H1 (cell line): ENCODE measurements at regions not wholly inside any gene's neighbourhood (a gene's known extent, or its start where the extent isn't known, plus 50 kb on each side); places are given as distances from the start of the nearest gene placed in this dataset.

Experiments
- CTCF ChIA-PET: fragments of 300-600 bp; sonication (Branson Sonifier 250); formaldehyde crosslinking; loops from one replicate; lab custom pipeline; 2021; ENCODE audit not compliant: partially characterized antibody; lab: Charles Lee
- POLR2A ChIA-PET: fragments of 300-600 bp; sonication (Branson Sonifier 250); formaldehyde crosslinking; loops from one replicate; lab custom pipeline; 2021; ENCODE audit warnings: inconsistent platforms; ENCODE audit not compliant: partially characterized antibody; lab: Charles Lee
- DNase-seq, 2 experiments: peaks; one replicate each; pipeline versions ENCODE4 v3.0.0 to v3.0.0-alpha.2; 2010 to 2022; ENCODE audit warnings: low spot score in 2 of 2, low read depth in 1 of 2, mixed read lengths in 1 of 2
- FAIRE-seq: peaks from 2 replicates; lab custom pipeline; 2011; peaks lifted over from hg19 to GRCh38; lab: Jason Lieb, UNC
- H2AFZ ChIP-seq: 2 replicates; pipeline ENCODE4 v1.8.1; 2012; ENCODE audit warnings: low read length, inconsistent platforms
- H2AK5ac ChIP-seq: 2 replicates; pipeline ENCODE4 v1.6.1; 2013; ENCODE audit warnings: low read depth, low read length
- H2BK120ac ChIP-seq: replicated peaks from 2 replicates; pipeline ENCODE3; 2013; ENCODE audit warnings: low read depth, low read length, inconsistent platforms
- H2BK12ac ChIP-seq: 2 replicates; pipeline ENCODE4 v1.6.1; 2013; ENCODE audit warnings: low read depth, low read length
- H2BK15ac ChIP-seq: 2 replicates; pipeline ENCODE4 v1.6.1; 2013; ENCODE audit warnings: low read length
- H2BK20ac ChIP-seq: 2 replicates; pipeline ENCODE4 v1.6.1; 2013; ENCODE audit warnings: low read length
- H2BK5ac ChIP-seq: 2 replicates; pipeline ENCODE4 v1.6.1; 2013; ENCODE audit warnings: low read depth, low read length
- H3K14ac ChIP-seq: 2 replicates; pipeline ENCODE4 v1.6.1; 2013; ENCODE audit warnings: inconsistent platforms; ENCODE audit not compliant: insufficient read length
- H3K18ac ChIP-seq: 2 replicates; pipeline ENCODE4 v1.6.1; 2013; ENCODE audit warnings: low read length; ENCODE audit errors: extremely low read depth
- H3K23ac ChIP-seq: 2 replicates; pipeline ENCODE4 v1.6.1; 2013; ENCODE audit warnings: inconsistent platforms; ENCODE audit not compliant: insufficient read length
- H3K23me2 ChIP-seq: 2 replicates; pipeline ENCODE4 v1.6.1; 2013; ENCODE audit warnings: low read depth, low read length
- H3K27ac ChIP-seq: 2 replicates; pipeline ENCODE4 v1.6.1; 2011; ENCODE audit warnings: low read depth, low read length, inconsistent platforms
- H3K27me3 ChIP-seq, 4 experiments: replicated peaks in 1 of 4; 1 replicate in 1 of 4; 2 replicates in 3 of 4; pipeline versions ENCODE4 v1.6.1 to v1.8.1; 2011 to 2013; ENCODE audit warnings: low read length in 3 of 4, mild to moderate bottlenecking in 3 of 4, inconsistent platforms in 2 of 4, mixed read lengths in 2 of 4, moderate library complexity in 1 of 4; ENCODE audit not compliant: control insufficient read depth in 3 of 4, insufficient read depth in 3 of 4; ENCODE audit errors: extremely low read depth in 1 of 4
- H3K36me3 ChIP-seq, 4 experiments: 2 replicates each; pipeline versions ENCODE4 v1.6.1 to v1.8.1; 2011 to 2013; ENCODE audit warnings: mild to moderate bottlenecking in 4 of 4, low read length in 3 of 4, moderate library complexity in 2 of 4, control low read depth in 1 of 4, inconsistent platforms in 1 of 4; ENCODE audit not compliant: insufficient read depth in 4 of 4, control insufficient read depth in 2 of 4
- H3K4ac ChIP-seq: replicated peaks from 2 replicates; pipeline ENCODE3; 2013; ENCODE audit warnings: low read length, low read depth, mixed read lengths, inconsistent platforms; ENCODE audit not compliant: insufficient read length
- H3K4me1 ChIP-seq, 4 experiments: replicated peaks in 1 of 4; 1 replicate in 1 of 4; 2 replicates in 3 of 4; pipeline versions ENCODE4 v1.6.1 to v1.8.1; 2011 to 2013; ENCODE audit warnings: low read length in 3 of 4, inconsistent platforms in 2 of 4, mixed read lengths in 1 of 4; ENCODE audit not compliant: insufficient read depth in 4 of 4, control insufficient read depth in 3 of 4
- H3K4me2 ChIP-seq, 2 experiments: 2 replicates each; pipeline versions ENCODE4 v1.6.1 to v1.8.1; 2011 to 2013; ENCODE audit warnings: low read depth in 2 of 2, low read length in 2 of 2, control low read depth in 1 of 2, inconsistent platforms in 1 of 2, mild to moderate bottlenecking in 1 of 2; ENCODE audit not compliant: insufficient read depth in 1 of 2
- H3K4me3 ChIP-seq, 4 experiments: fragments of 200-600, 300-600 bp in 1 of 4; sonication (generic), shearing (Covaris generic), sonication (Bioruptor Twin) in 1 of 4; 2 replicates each; pipeline versions ENCODE4 v1.5.1 to v1.8.1; 2011 to 2016; ENCODE audit warnings: low read length in 4 of 4, low read depth in 3 of 4, control low read depth in 2 of 4, inconsistent platforms in 2 of 4, mild to moderate bottlenecking in 2 of 4, mixed read lengths in 1 of 4, moderate library complexity in 1 of 4; ENCODE audit not compliant: insufficient read depth in 2 of 4; ENCODE audit errors: extremely low read depth in 1 of 4
- H3K56ac ChIP-seq: replicated peaks from 2 replicates; pipeline ENCODE3; 2013; ENCODE audit warnings: low read depth, mild to moderate bottlenecking, mixed read lengths, low read length, inconsistent platforms; ENCODE audit not compliant: insufficient read length
- H3K79me1 ChIP-seq: 2 replicates; pipeline ENCODE4 v1.6.1; 2013; ENCODE audit warnings: low read depth, low read length, control low read depth
- H3K79me2 ChIP-seq, 2 experiments: 2 replicates each; pipeline versions ENCODE4 v1.6.1 to v1.8.1; 2012 to 2013; ENCODE audit warnings: low read length in 2 of 2, mild to moderate bottlenecking in 2 of 2, inconsistent platforms in 1 of 2; ENCODE audit not compliant: insufficient read depth in 2 of 2, control insufficient read depth in 1 of 2
- H3K9ac ChIP-seq, 4 experiments: replicated peaks in 1 of 4; 1 replicate in 1 of 4; 2 replicates in 3 of 4; pipeline versions ENCODE4 v1.6.1 to v1.8.1; 2011 to 2013; ENCODE audit warnings: low read depth in 3 of 4, low read length in 3 of 4, control low read depth in 2 of 4, mild to moderate bottlenecking in 2 of 4, moderate library complexity in 2 of 4, inconsistent platforms in 1 of 4; ENCODE audit errors: extremely low read depth in 1 of 4
- H3K9me3 ChIP-seq, 2 experiments: 2 replicates each; pipeline versions ENCODE4 v1.6.1 to v1.8.1; 2012 to 2013; ENCODE audit warnings: mild to moderate bottlenecking in 2 of 2, moderate library complexity in 2 of 2, control low read depth in 1 of 2, inconsistent platforms in 1 of 2, low read depth in 1 of 2, low read length in 1 of 2, mixed read lengths in 1 of 2; ENCODE audit not compliant: insufficient read depth in 2 of 2
- H4K20me1 ChIP-seq, 2 experiments: replicated peaks in 1 of 2; 2 replicates each; pipeline versions ENCODE3 to v1.8.1; 2011 to 2013; ENCODE audit warnings: inconsistent platforms in 2 of 2, low read length in 2 of 2, mild to moderate bottlenecking in 1 of 2; ENCODE audit not compliant: insufficient read depth in 2 of 2, control insufficient read depth in 1 of 2
- H4K5ac ChIP-seq: 2 replicates; pipeline ENCODE4 v1.6.1; 2013; ENCODE audit warnings: low read length, low read depth, mixed read lengths, inconsistent platforms; ENCODE audit not compliant: insufficient read length
- H4K8ac ChIP-seq: 2 replicates; pipeline ENCODE4 v1.8.0; 2013; ENCODE audit warnings: mild to moderate bottlenecking, moderate library complexity, low read length, inconsistent platforms; ENCODE audit not compliant: insufficient read depth; ENCODE audit errors: extremely low read depth
- H4K91ac ChIP-seq: replicated peaks from 2 replicates; pipeline ENCODE3; 2013; ENCODE audit warnings: low read length, mixed read lengths, inconsistent platforms; ENCODE audit not compliant: insufficient read length
- ASH2L ChIP-seq: fragments of 200-600, 300-600 bp; sonication (generic); IDR thresholded peaks from one replicate; pipeline ENCODE4 v1.7.1; 2017; ENCODE audit warnings: low read length
- BRCA1 ChIP-seq: IDR thresholded peaks from 2 replicates; pipeline ENCODE4 v1.6.1; 2012; ENCODE audit warnings: low read depth, low read length, improper control_type of control experiment
- CEBPB ChIP-seq: IDR thresholded peaks from 2 replicates; pipeline ENCODE4 v1.6.1; 2012; ENCODE audit warnings: low read depth, low read length
- CTCF ChIP-seq, 3 experiments: IDR thresholded peaks; 1 replicate in 2 of 3; 2 replicates in 1 of 3; pipeline versions ENCODE4 v1.5.1 to v1.6.1; 2011; ENCODE audit warnings: low read length in 3 of 3, mild to moderate bottlenecking in 3 of 3, inconsistent platforms in 2 of 3, low read depth in 1 of 3, moderate library complexity in 1 of 3; ENCODE audit not compliant: insufficient read depth in 1 of 3; ENCODE audit errors: control extremely low read depth in 1 of 3
- GABPA ChIP-seq: IDR thresholded peaks from 2 replicates; pipeline ENCODE4 v1.6.1; 2011; ENCODE audit warnings: mild to moderate bottlenecking, low read length, moderate library complexity, borderline replicate concordance; ENCODE audit not compliant: insufficient read depth
- HDAC2 ChIP-seq, 2 experiments: fragments of 300-600 bp in 1 of 2; sonication (generic) in 1 of 2; IDR thresholded peaks; 2 replicates each; pipeline ENCODE4 v1.6.1; 2011 to 2012; ENCODE audit warnings: low read depth in 2 of 2, low read length in 2 of 2, mild to moderate bottlenecking in 2 of 2, moderate library complexity in 2 of 2, borderline replicate concordance in 1 of 2, inconsistent platforms in 1 of 2
- JUND ChIP-seq: IDR thresholded peaks from 2 replicates; pipeline ENCODE4 v1.6.1; 2011; ENCODE audit warnings: mild to moderate bottlenecking, improper control_type of control experiment, low read length
- KDM4A ChIP-seq: IDR thresholded peaks from one replicate; pipeline ENCODE4 v1.7.1; 2012; ENCODE audit warnings: low read depth, mild to moderate bottlenecking, moderate library complexity, low read length, inconsistent platforms; ENCODE audit not compliant: severe bottlenecking
- MAFK ChIP-seq: IDR thresholded peaks from 2 replicates; pipeline ENCODE4 v1.6.1; 2012; ENCODE audit warnings: low read depth, mild to moderate bottlenecking, improper control_type of control experiment, low read length
- POLR2A ChIP-seq, 2 experiments: IDR thresholded peaks; 1 replicate in 1 of 2; 2 replicates in 1 of 2; pipeline ENCODE4 v1.6.1; 2011; ENCODE audit warnings: low read depth in 2 of 2, low read length in 2 of 2, mild to moderate bottlenecking in 2 of 2; ENCODE audit errors: control extremely low read depth in 1 of 2
- RXRA ChIP-seq: IDR thresholded peaks from 2 replicates; pipeline ENCODE4 v1.6.1; 2011; ENCODE audit warnings: low read depth, mild to moderate bottlenecking, low read length, moderate library complexity; ENCODE audit not compliant: insufficient read depth
- SIX5 ChIP-seq: IDR thresholded peaks from 2 replicates; pipeline ENCODE4 v1.6.1; 2011; ENCODE audit warnings: mild to moderate bottlenecking, low read depth, low read length
- SP2 ChIP-seq: IDR thresholded peaks from 2 replicates; pipeline ENCODE4 v1.6.1; 2012; ENCODE audit warnings: mild to moderate bottlenecking, low read length, inconsistent platforms
- TBP ChIP-seq: IDR thresholded peaks from 2 replicates; pipeline ENCODE4 v1.6.1; 2011; ENCODE audit warnings: low read depth, low read length, improper control_type of control experiment

- H3K27me3 ChIP-seq, result no peaks in the 10 kb centered on the region
- POLR2A ChIA-PET, result no interaction called here
- no peak overlapping the region for H2BK15ac ChIP-seq
- no peaks in the 10 kb centered on the region for H3K79me1 ChIP-seq
- no peak overlapping the region for H3K18ac ChIP-seq
- H2AFZ ChIP-seq, result no peak overlapping the region
- FAIRE-seq, result no peak
- no peak overlapping the region for H3K4ac ChIP-seq
- H3K14ac ChIP-seq, result no peak overlapping the region
- H3K56ac ChIP-seq, result no peak overlapping the region
- no peak overlapping the region for H4K8ac ChIP-seq
- no peak overlapping the region for H2BK120ac ChIP-seq
- H3K4me2 ChIP-seq, result no peak overlapping the region
- peaks cover 0 to 8% (median 1%) of the 10 kb centered on the region in 4 experiments; a peak in 4 of 8 replicates for H3K36me3 ChIP-seq
- peaks cover 52 to 63% of the 10 kb centered on the region in 2 experiments for H3K9me3 ChIP-seq
- no peak overlapping the region for H3K4me3 ChIP-seq
- no peak overlapping the region for H3K23ac ChIP-seq
- H4K20me1 ChIP-seq, result no peaks in the 10 kb centered on the region
- H3K79me2 ChIP-seq, result no peaks in the 10 kb centered on the region
- H4K91ac ChIP-seq, result no peak overlapping the region
- no peak overlapping the region for H2BK12ac ChIP-seq
- CTCF ChIA-PET, result interaction anchor here (0.6 kb wide), 1 partner anchor 76 kb away, joined by 3 read pairs; no protein-coding TSS in a partner anchor
- H3K4me1 ChIP-seq, result no peaks in the 10 kb centered on the region
- no peak overlapping the region for H3K9ac ChIP-seq
- no peak overlapping the region for H2BK20ac ChIP-seq
- H3K23me2 ChIP-seq, result no peaks in the 10 kb centered on the region
- H4K5ac ChIP-seq, result no peak overlapping the region
- H3K27ac ChIP-seq, result no peak overlapping the region
- H2BK5ac ChIP-seq, result no peak overlapping the region
- H2AK5ac ChIP-seq, result no peak overlapping the region
- DNase-seq, result no peak
- no peak for TF ChIP-seq POLR2A (IDR thresholded peaks at IDR 0.05; ENCODE audit: control extremely low read depth in 1 of 2, low read depth in 2 of 2, low read length in 2 of 2)
- TF ChIP-seq TBP, result no peak
- TF ChIP-seq RXRA, result no peak
- no peak for TF ChIP-seq BRCA1
- no peak for TF ChIP-seq HDAC2 (IDR thresholded peaks at IDR 0.05; ENCODE audit: borderline replicate concordance in 1 of 2, low read depth in 2 of 2, low read length in 2 of 2)
- TF ChIP-seq SP2, result no peak
- TF ChIP-seq ASH2L, result no peak
- no peak for TF ChIP-seq SIX5
- no peak for TF ChIP-seq GABPA
- no peak for TF ChIP-seq CTCF (IDR thresholded peaks at IDR 0.05; ENCODE audit: control extremely low read depth in 1 of 3, insufficient read depth in 1 of 3, low read depth in 1 of 3, low read length in 3 of 3)
- no peak for TF ChIP-seq MAFK
- TF ChIP-seq JUND, result no peak
- no peak for TF ChIP-seq CEBPB
- TF ChIP-seq KDM4A, result no peak
These were observed 192.4 kb upstream of the PEX5L start for GRCh38 chr3:180229113-180229512.
